CD4-positive, alpha-beta memory T cell (primary cell): ENCODE measurements at regions not wholly inside any gene's neighbourhood (a gene's known extent, or its start where the extent isn't known, plus 50 kb on each side); places are given as distances from the start of the nearest gene placed in this dataset.

Experiments
- CTCF ChIA-PET: fragments of 350-600 bp; sonication (Branson Sonifier 250); formaldehyde crosslinking; loops from one replicate; lab custom pipeline; 2021; ENCODE audit warnings: inconsistent platforms; ENCODE audit not compliant: partially characterized antibody; lab: Charles Lee
- POLR2A ChIA-PET: fragments of 350-600 bp; sonication (Branson Sonifier 250); formaldehyde crosslinking; loops from one replicate; lab custom pipeline; 2021; ENCODE audit not compliant: partially characterized antibody; lab: Charles Lee
- DNase-seq, 5 donors: peaks; one replicate each; pipeline versions ENCODE4 v3.0.0 to v3.0.0-alpha.2; 2020 to 2022; ENCODE audit warnings: mixed read lengths in 1 of 5
- H3K27ac ChIP-seq: one replicate; pipeline ENCODE4 v1.7.0; 2013; ENCODE audit warnings: low read depth, low read length
- H3K27me3 ChIP-seq: 2 replicates; pipeline ENCODE4 v1.7.0; 2013; ENCODE audit warnings: mild to moderate bottlenecking, low read length, moderate library complexity; ENCODE audit not compliant: insufficient read depth
- H3K36me3 ChIP-seq: 2 replicates; pipeline ENCODE4 v1.7.0; 2013; ENCODE audit warnings: mild to moderate bottlenecking, low read length, moderate library complexity; ENCODE audit not compliant: insufficient read depth
- H3K4me1 ChIP-seq: 2 replicates; pipeline ENCODE4 v1.7.0; 2013; ENCODE audit warnings: mild to moderate bottlenecking, low read length, moderate library complexity; ENCODE audit not compliant: insufficient read depth
- H3K4me3 ChIP-seq, 2 donors: one replicate each; pipeline ENCODE4 v1.7.0; 2013; ENCODE audit warnings: low read length in 2 of 2, mild to moderate bottlenecking in 1 of 2
- H3K9me3 ChIP-seq, 2 donors: one replicate each; pipeline ENCODE4 v1.7.0; 2013; ENCODE audit warnings: low read length in 2 of 2, control low read depth in 1 of 2; ENCODE audit not compliant: control insufficient read depth in 1 of 2
- H3K27ac Mint-ChIP-seq, 7 donors: one replicate each; pipeline ENCODE4 v1.8.0; 2020 to 2021; ENCODE audit warnings: mixed read lengths in 7 of 7, mild to moderate bottlenecking in 6 of 7, inconsistent platforms in 3 of 7, moderate library complexity in 3 of 7
- H3K27me3 Mint-ChIP-seq, 2 donors: one replicate each; pipeline ENCODE4 v1.8.0; 2020 to 2021; ENCODE audit warnings: mixed read lengths in 2 of 2
- H3K36me3 Mint-ChIP-seq, 2 donors: one replicate each; pipeline ENCODE4 v1.8.0; 2020 to 2021; ENCODE audit warnings: mixed read lengths in 2 of 2, inconsistent platforms in 1 of 2, mild to moderate bottlenecking in 1 of 2
- H3K4me1 Mint-ChIP-seq, 4 donors: one replicate each; pipeline ENCODE4 v1.8.0; 2020 to 2021; ENCODE audit warnings: mixed read lengths in 4 of 4, mild to moderate bottlenecking in 1 of 4
- H3K4me3 Mint-ChIP-seq, 8 donors: one replicate each; pipeline ENCODE4 v1.8.0; 2020 to 2021; ENCODE audit warnings: mixed read lengths in 8 of 8, mild to moderate bottlenecking in 7 of 8, moderate library complexity in 6 of 8, inconsistent platforms in 3 of 8
- H3K9me3 Mint-ChIP-seq, 8 donors: one replicate each; pipeline ENCODE4 v1.8.0; 2020 to 2021; ENCODE audit warnings: mixed read lengths in 8 of 8, mild to moderate bottlenecking in 5 of 8, inconsistent platforms in 3 of 8, moderate library complexity in 1 of 8
- intact Hi-C: fragments of 100-400 bp; cut with micrococcal nuclease; formaldehyde crosslinking; loops from one replicate; pipeline ENCODE4 v1.15.1; 2023

GRCh38 chr6:1200081-1200408 lies 111.9 kb upstream of the FOXQ1 start:
- H3K27ac Mint-ChIP-seq: no peak overlapping the region
- H3K27me3 Mint-ChIP-seq: peaks cover 3 to 7% of the 10 kb centered on the region in 2 donors
- DNase-seq: no peak
- Histone ChIP-seq H3K27ac (no peak overlapping the region), H3K4me1 (no peaks in the 10 kb centered on the region), H3K27me3 (no peaks in the 10 kb centered on the region), H3K4me3 (no peak overlapping the region), H3K36me3 (no peaks in the 10 kb centered on the region), H3K9me3 (no peaks in the 10 kb centered on the region)
- no peaks in the 10 kb centered on the region for H3K36me3 Mint-ChIP-seq
- H3K4me3 Mint-ChIP-seq: no peak overlapping the region
- POLR2A ChIA-PET: no interaction called here
- intact Hi-C loops: no loop called here
- peaks cover 0 to 9% (median under 1%) of the 10 kb centered on the region in 8 donors for H3K9me3 Mint-ChIP-seq
- H3K4me1 Mint-ChIP-seq: peaks cover 1 to 8% (median 7%) of the 10 kb centered on the region in 4 donors
- CTCF ChIA-PET: no interaction called here

- no peak overlapping the region for H3K4me3 Mint-ChIP-seq
- H3K4me1 Mint-ChIP-seq: peaks cover 1 to 3% (median 2%) of the 10 kb centered on the region in 4 donors
- no peak overlapping the region for H3K27ac Mint-ChIP-seq
- peaks cover 3 to 6% of the 10 kb centered on the region in 2 donors for H3K27me3 Mint-ChIP-seq
- CTCF ChIA-PET: no interaction called here
- H3K4me1 ChIP-seq: no peaks in the 10 kb centered on the region
- no peak overlapping the region for H3K4me3 ChIP-seq
- H3K36me3 ChIP-seq: no peaks in the 10 kb centered on the region
- no peak for DNase-seq
- no peaks in the 10 kb centered on the region for H3K36me3 Mint-ChIP-seq
- peaks cover 0 to 17% (median 4%) of the 10 kb centered on the region in 8 donors for H3K9me3 Mint-ChIP-seq
- no peaks in the 10 kb centered on the region for H3K9me3 ChIP-seq
- POLR2A ChIA-PET: no interaction called here
- H3K27ac ChIP-seq: no peak overlapping the region
- intact Hi-C loops: no loop called here
- H3K27me3 ChIP-seq: no peaks in the 10 kb centered on the region
Measured at GRCh38 chr6:1197309-1197708, 114.6 kb upstream of the FOXQ1 start.

- Histone ChIP-seq H3K36me3 (no peaks in the 10 kb centered on the region), H3K9me3 (no peaks in the 10 kb centered on the region), H3K4me3 (no peak overlapping the region), H3K27ac (no peak overlapping the region), H3K4me1 (no peaks in the 10 kb centered on the region), H3K27me3 (no peaks in the 10 kb centered on the region)
- DNase-seq: no peak
- H3K27ac Mint-ChIP-seq: no peak overlapping the region
- intact Hi-C loops: no loop called here
- no peaks in the 10 kb centered on the region for H3K4me1 Mint-ChIP-seq
- no peaks in the 10 kb centered on the region for H3K36me3 Mint-ChIP-seq
- peaks cover 0 to 17% (median 4%) of the 10 kb centered on the region in 8 donors for H3K9me3 Mint-ChIP-seq
- ChIA-PET POLR2A (no interaction called here), CTCF (no interaction called here)
- peaks cover 0 to 1% of the 10 kb centered on the region in 2 donors for H3K27me3 Mint-ChIP-seq
- H3K4me3 Mint-ChIP-seq: no peak overlapping the region
Measured at GRCh38 chr6:1191141-1191630, 120.7 kb upstream of the FOXQ1 start.

GRCh38 chr6:1190366-1190765 lies 121.5 kb upstream of the FOXQ1 start:
- no peaks in the 10 kb centered on the region for H3K27me3 ChIP-seq
- no peaks in the 10 kb centered on the region for H3K4me1 Mint-ChIP-seq

GRCh38 chr6:1188199-1188598 lies 123.7 kb upstream of the FOXQ1 start:
- no peaks in the 10 kb centered on the region for H3K27me3 ChIP-seq
- H3K27me3 Mint-ChIP-seq: peaks cover 0 to 1% of the 10 kb centered on the region in 2 donors
- no peaks in the 10 kb centered on the region for H3K36me3 Mint-ChIP-seq
- POLR2A ChIA-PET: no interaction called here
- H3K4me1 Mint-ChIP-seq: no peaks in the 10 kb centered on the region
- CTCF ChIA-PET: no interaction called here
- H3K27ac Mint-ChIP-seq: no peak overlapping the region
- H3K27ac ChIP-seq: no peak overlapping the region
- H3K9me3 ChIP-seq: no peaks in the 10 kb centered on the region
- H3K4me1 ChIP-seq: no peaks in the 10 kb centered on the region
- intact Hi-C loops: no loop called here
- H3K4me3 ChIP-seq: no peak overlapping the region
- DNase-seq: no peak
- no peak overlapping the region for H3K4me3 Mint-ChIP-seq
- H3K36me3 ChIP-seq: no peaks in the 10 kb centered on the region
- H3K9me3 Mint-ChIP-seq: peaks cover 0 to 2% (median under 1%) of the 10 kb centered on the region in 8 donors

More at GRCh38 chr6:1190366-1190765, 121.5 kb upstream of the FOXQ1 start:
- H3K27me3 Mint-ChIP-seq: peaks cover 0 to 1% of the 10 kb centered on the region in 2 donors
- Histone ChIP-seq H3K9me3 (no peaks in the 10 kb centered on the region), H3K4me3 (no peak overlapping the region), H3K36me3 (no peaks in the 10 kb centered on the region), H3K4me1 (no peaks in the 10 kb centered on the region), H3K27ac (no peak overlapping the region)
- H3K27ac Mint-ChIP-seq: no peak overlapping the region
- peaks cover 0 to 10% (median 1%) of the 10 kb centered on the region in 8 donors for H3K9me3 Mint-ChIP-seq
- no peak for DNase-seq
- intact Hi-C loops: no loop called here
- no peak overlapping the region for H3K4me3 Mint-ChIP-seq
- ChIA-PET CTCF (no interaction called here), POLR2A (no interaction called here)
- H3K36me3 Mint-ChIP-seq: no peaks in the 10 kb centered on the region

- H3K4me3 Mint-ChIP-seq: no peak overlapping the region
- no peak for DNase-seq
Measured at GRCh38 chr6:1187293-1188131, 124.4 kb upstream of the FOXQ1 start.

GRCh38 chr6:1184318-1184717 lies 127.6 kb upstream of the FOXQ1 start:
- POLR2A ChIA-PET: no interaction called here
- Mint-ChIP-seq H3K9me3 (peaks cover 0 to 2% (median 0%) of the 10 kb centered on the region in 8 donors), H3K27me3 (peaks cover 3% of the 10 kb centered on the region in 2 donors), H3K36me3 (no peaks in the 10 kb centered on the region), H3K27ac (no peak overlapping the region), H3K4me1 (no peaks in the 10 kb centered on the region), H3K4me3 (no peak overlapping the region)
- Histone ChIP-seq H3K27me3 (no peaks in the 10 kb centered on the region), H3K36me3 (no peaks in the 10 kb centered on the region), H3K27ac (no peak overlapping the region), H3K4me3 (no peak overlapping the region), H3K9me3 (no peaks in the 10 kb centered on the region), H3K4me1 (no peaks in the 10 kb centered on the region)
- CTCF ChIA-PET: no interaction called here
- intact Hi-C loops: no loop called here
- no peak for DNase-seq

More at GRCh38 chr6:1187293-1188131, 124.4 kb upstream of the FOXQ1 start:
- no peaks in the 10 kb centered on the region for H3K4me1 Mint-ChIP-seq
- intact Hi-C loops: no loop called here
- H3K27ac Mint-ChIP-seq: no peak overlapping the region
- H3K4me1 ChIP-seq: no peaks in the 10 kb centered on the region
- H3K27ac ChIP-seq: no peak overlapping the region
- POLR2A ChIA-PET: no interaction called here
- H3K9me3 ChIP-seq: no peaks in the 10 kb centered on the region
- H3K36me3 Mint-ChIP-seq: no peaks in the 10 kb centered on the region
- CTCF ChIA-PET: no interaction called here
- peaks cover 0 to 1% of the 10 kb centered on the region in 2 donors for H3K27me3 Mint-ChIP-seq
- peaks cover 0 to 2% (median 0%) of the 10 kb centered on the region in 8 donors for H3K9me3 Mint-ChIP-seq
- no peaks in the 10 kb centered on the region for H3K27me3 ChIP-seq
- H3K36me3 ChIP-seq: no peaks in the 10 kb centered on the region
- H3K4me3 ChIP-seq: no peak overlapping the region
